ENCODE measurements at regions not wholly inside any gene's neighbourhood (a gene's known extent, or its start where the extent isn't known, plus 50 kb on each side); places are given as distances from the start of the nearest gene placed in this dataset.
"Not testable (repeated sequence)": the region's sequence is repeated elsewhere in the genome, so short reads cannot be mapped to it uniquely, and the experiment has no call there.

DNA sequence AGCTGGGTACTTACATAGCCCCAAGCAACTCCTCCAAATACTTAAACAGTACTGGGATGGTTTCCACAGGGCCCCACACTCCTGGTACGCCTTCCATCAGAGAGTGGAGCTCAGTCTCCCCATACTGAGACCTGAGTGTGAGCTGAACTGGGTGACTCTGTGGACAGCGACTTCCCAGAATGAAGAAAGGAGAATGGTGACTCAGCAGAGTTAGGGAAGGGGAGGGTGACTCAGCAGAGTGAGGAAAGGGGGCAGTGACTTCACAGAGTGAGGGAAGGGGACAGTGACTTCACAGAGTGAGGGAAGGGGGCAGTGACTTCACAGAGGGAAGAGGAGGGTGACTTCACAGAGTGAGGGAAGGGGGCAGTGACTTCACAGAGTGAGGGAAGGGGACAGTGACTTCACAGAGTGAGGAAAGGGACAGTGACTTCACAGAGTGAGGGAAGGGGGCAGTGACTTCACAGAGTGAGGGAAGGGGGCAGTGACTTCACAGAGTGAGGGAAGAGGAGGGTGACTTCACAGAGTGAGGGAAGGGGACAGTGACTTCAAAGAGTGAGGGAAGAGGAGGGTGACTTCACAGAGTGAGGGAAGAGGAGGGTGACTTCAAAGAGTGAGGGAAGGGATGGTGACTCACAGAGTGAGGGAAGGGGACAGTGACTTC, 141.3 kb upstream of the PITRM1 start:
- H3K36me3 ChIP-seq; H3K4me3 ChIP-seq; in situ Hi-C loops (cut with MboI; ENCODE audit: low pct_ligation_motif_present in 1 of 4, low pct_unique_long_range_greater_than_20kb in 1 of 4, low sequenced_read_pairs in 3 of 4); DNase-seq; H3K27ac ChIP-seq; intact Hi-C loops (cut with DNase I; ENCODE audit: low total_unique reads); H3K4me1 ChIP-seq; H3K9me3 ChIP-seq; H3K27me3 ChIP-seq: not testable (repeated sequence)
- WGBS, 2 donors (ENCODE audit: low coverage in 1 of 2) = 54 to 70% methylated on average over 2 of the region's 2 CpGs

DNA sequence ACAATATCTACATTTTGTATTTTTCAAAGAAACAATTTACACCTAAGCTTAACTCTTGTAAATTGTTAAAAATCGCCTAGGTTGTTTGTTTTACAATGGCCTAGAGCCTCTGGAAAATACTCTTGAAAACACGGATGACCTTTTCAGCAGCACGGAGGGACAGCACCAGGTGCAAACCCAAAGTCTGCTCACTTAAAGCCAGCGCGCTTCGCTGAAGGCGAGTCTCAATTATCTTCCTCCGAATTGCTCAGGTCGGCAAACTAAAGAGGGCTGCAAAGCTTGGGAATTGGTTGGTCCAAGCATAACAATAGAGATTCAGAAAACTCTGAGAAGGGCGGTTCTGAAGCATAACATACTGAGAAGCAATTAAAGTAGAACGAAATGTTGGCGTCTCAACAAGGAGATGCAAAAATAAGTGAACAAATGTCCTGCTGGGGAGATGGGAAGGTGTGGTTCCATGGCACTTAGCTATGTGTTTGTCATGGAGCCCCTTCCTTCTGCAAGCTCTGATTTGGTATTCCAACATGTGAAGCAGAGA, 139.9 kb upstream of the PITRM1 start:
- TF ChIP-seq POLR2AphosphoS5 (IDR thresholded peaks at IDR 0.05) = no peak
- no peak for TF ChIP-seq EP300 (IDR thresholded peaks at IDR 0.05; ENCODE audit: low read depth)
- TF ChIP-seq, protein P1, sequence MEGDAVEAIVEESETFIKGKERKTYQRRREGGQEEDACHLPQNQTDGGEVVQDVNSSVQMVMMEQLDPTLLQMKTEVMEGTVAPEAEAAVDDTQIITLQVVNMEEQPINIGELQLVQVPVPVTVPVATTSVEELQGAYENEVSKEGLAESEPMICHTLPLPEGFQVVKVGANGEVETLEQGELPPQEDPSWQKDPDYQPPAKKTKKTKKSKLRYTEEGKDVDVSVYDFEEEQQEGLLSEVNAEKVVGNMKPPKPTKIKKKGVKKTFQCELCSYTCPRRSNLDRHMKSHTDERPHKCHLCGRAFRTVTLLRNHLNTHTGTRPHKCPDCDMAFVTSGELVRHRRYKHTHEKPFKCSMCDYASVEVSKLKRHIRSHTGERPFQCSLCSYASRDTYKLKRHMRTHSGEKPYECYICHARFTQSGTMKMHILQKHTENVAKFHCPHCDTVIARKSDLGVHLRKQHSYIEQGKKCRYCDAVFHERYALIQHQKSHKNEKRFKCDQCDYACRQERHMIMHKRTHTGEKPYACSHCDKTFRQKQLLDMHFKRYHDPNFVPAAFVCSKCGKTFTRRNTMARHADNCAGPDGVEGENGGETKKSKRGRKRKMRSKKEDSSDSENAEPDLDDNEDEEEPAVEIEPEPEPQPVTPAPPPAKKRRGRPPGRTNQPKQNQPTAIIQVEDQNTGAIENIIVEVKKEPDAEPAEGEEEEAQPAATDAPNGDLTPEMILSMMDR (IDR thresholded peaks at IDR 0.05) = no peak
- no peak for TF ChIP-seq POLR2A (IDR thresholded peaks at IDR 0.05)
- H3K36me3 ChIP-seq = no peaks in the 10 kb centered on the region
- in situ Hi-C loops (cut with MboI; ENCODE audit: low pct_ligation_motif_present in 1 of 4, low pct_unique_long_range_greater_than_20kb in 1 of 4, low sequenced_read_pairs in 3 of 4) = no loop called here
- intact Hi-C loops (cut with DNase I; ENCODE audit: low total_unique reads) = no loop called here
- no peak for DNase-seq
- no peaks in the 10 kb centered on the region for H3K4me1 ChIP-seq
- H3K27me3 ChIP-seq = peaks cover 8% of the 10 kb centered on the region
- H3K9me3 ChIP-seq = no peaks in the 10 kb centered on the region
- 79 to 81% methylated on average over 2 to 12 of the region's 12 CpGs for WGBS, 2 donors (ENCODE audit: low coverage in 1 of 2)
- no peak overlapping the region for H3K27ac ChIP-seq
- H3K4me3 ChIP-seq = no peak overlapping the region

DNA sequence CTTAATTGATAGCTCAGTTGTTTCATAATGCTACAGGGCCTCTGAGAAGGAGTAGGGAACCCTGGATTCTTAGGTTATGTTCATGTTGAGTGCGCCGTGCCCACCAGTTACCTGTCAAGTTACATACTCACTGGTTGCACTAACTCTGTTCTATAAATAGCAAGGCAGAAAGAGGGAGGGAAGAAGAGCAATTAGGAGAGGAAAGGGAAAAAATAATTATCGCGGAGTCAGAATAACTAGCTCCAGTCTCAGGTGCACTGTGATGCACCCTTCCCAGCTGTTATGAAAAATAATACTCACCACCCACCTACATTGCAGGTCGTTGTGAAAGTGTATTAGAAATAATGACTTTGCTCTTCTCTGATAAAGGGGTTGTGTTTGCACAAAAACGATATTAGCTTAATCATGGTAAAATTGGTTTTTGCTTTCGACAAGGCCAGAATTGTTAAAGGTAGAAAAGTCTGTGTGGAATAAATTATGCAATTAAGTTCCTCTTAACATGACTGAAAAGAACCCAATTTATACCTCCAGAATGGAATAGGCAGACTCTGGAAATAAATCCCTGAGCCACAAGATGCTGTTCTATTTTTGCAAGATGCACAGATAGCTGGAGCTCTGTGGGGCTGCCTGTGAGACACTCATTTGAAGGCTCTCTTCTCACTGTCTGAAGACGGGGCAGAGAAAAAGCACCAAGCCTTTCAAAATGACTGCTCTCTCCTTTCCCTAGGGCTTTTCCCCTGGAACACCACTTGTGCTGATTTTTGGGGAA, 137.6 kb upstream of the PITRM1 start:
- in situ Hi-C loops (cut with MboI; ENCODE audit: low pct_ligation_motif_present in 1 of 4, low pct_unique_long_range_greater_than_20kb in 1 of 4, low sequenced_read_pairs in 3 of 4) (no loop called here), intact Hi-C loops (cut with DNase I; ENCODE audit: low total_unique reads) (no loop called here)
- H3K9me3 ChIP-seq = no peaks in the 10 kb centered on the region
- TF ChIP-seq EP300 (IDR thresholded peaks at IDR 0.05; ENCODE audit: low read depth) = no peak
- no peak for TF ChIP-seq POLR2AphosphoS5 (IDR thresholded peaks at IDR 0.05)
- TF ChIP-seq, protein P1 (IDR thresholded peaks at IDR 0.05) = no peak
- no peak for TF ChIP-seq POLR2A (IDR thresholded peaks at IDR 0.05)
- DNase-seq = no peak
- no peaks in the 10 kb centered on the region for H3K36me3 ChIP-seq
- peaks cover 8% of the 10 kb centered on the region for H3K27me3 ChIP-seq
- 76 to 85% methylated on average over 5 to 8 of the region's 8 CpGs for WGBS, 2 donors (ENCODE audit: low coverage in 1 of 2)
- no peak overlapping the region for H3K4me3 ChIP-seq
- no peaks in the 10 kb centered on the region for H3K4me1 ChIP-seq
- H3K27ac ChIP-seq = no peak overlapping the region

DNA sequence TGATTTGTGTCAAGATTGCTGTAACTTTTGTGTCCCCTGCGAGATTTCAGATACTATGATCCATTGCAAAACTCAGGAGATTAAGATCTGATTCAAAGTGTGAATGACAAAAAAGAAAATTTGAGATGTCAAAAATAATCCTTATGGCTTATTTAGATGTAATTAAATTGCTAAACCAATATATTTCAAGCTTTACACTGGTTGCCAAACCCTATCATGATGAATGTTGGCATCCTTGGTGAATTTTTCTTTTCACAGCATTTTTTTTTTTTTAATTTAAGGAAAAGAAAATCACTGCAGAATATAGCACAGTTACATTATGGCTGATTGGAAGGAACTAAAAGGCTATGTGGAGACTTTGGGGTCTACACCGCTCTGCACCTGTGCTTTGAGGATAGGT, 133.5 kb upstream of the PITRM1 start:
- Histone ChIP-seq H3K27ac (no peak overlapping the region), H3K36me3 (no peaks in the 10 kb centered on the region), H3K4me1 (no peaks in the 10 kb centered on the region), H3K4me3 (no peak overlapping the region), H3K27me3 (no peaks in the 10 kb centered on the region), H3K9me3 (no peaks in the 10 kb centered on the region)
- TF ChIP-seq, protein P1 (IDR thresholded peaks at IDR 0.05) = no peak
- TF ChIP-seq POLR2AphosphoS5 (IDR thresholded peaks at IDR 0.05) (no peak), POLR2A (IDR thresholded peaks at IDR 0.05) (no peak), EP300 (IDR thresholded peaks at IDR 0.05; ENCODE audit: low read depth) (no peak)
- intact Hi-C loops (cut with DNase I; ENCODE audit: low total_unique reads) (no loop called here), in situ Hi-C loops (cut with MboI; ENCODE audit: low pct_ligation_motif_present in 1 of 4, low pct_unique_long_range_greater_than_20kb in 1 of 4, low sequenced_read_pairs in 3 of 4) (no loop called here)
- no peak for DNase-seq
- WGBS, 2 donors (ENCODE audit: low coverage in 1 of 2) = 87 to 93% methylated on average over 1 to 2 of the region's 2 CpGs

Measured in transverse colon (tissue), 4 donors.